ENCODE measurements at regions not wholly inside any gene's neighbourhood (a gene's known extent, or its start where the extent isn't known, plus 50 kb on each side); places are given as distances from the start of the nearest gene placed in this dataset.
"Not testable (repeated sequence)": the region's sequence is repeated elsewhere in the genome, so short reads cannot be mapped to it uniquely, and the experiment has no call there.

DNA sequence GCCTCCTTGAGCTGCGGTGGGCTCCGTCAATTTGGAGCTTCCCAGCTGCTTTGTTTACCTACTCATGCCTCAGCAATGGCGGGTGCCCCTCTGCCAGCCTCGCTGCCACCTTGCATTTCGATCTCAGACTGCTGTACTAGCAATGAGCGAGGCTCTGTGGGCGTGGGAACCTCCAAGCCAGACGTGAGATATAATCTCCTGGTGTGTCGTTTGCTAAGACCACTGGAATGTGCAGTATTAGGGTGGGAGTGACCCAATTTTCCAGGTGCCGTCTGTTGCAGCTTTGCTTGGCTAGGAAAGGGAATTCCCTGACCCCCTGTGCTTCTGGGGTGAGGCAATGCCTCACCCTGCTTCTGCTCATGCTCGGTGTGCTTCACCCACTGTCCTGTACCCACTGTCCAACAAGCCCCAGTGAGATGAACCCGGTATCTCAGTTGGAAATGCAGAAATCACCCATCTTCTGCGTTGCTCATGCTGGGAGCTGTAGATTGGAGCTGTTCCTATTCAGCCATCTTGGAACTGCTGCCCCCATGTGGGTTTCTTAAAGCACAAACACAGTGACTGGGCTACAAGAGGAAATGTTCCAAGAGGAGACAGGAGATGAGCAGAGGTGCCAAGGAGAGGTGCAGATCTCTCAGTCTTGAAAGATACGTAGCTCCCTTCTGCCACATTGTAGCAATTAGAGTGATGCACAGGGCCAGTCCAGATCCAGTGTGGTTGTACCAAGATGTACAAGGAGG lies 193.0 kb upstream of the IGFBP7 start:
- H3K4me1 ChIP-seq: no peaks in the 10 kb centered on the region
- DNase-seq: peak in 1 of 2 experiments; percentile 20
- no peaks in the 10 kb centered on the region for H3K27me3 ChIP-seq
- no peaks in the 10 kb centered on the region for H3K9me3 ChIP-seq (replicated peaks)
- no peaks in the 10 kb centered on the region for H3K36me3 ChIP-seq
- H3K4me3 ChIP-seq: no peak overlapping the region
- no peak overlapping the region for H3K27ac ChIP-seq

DNA sequence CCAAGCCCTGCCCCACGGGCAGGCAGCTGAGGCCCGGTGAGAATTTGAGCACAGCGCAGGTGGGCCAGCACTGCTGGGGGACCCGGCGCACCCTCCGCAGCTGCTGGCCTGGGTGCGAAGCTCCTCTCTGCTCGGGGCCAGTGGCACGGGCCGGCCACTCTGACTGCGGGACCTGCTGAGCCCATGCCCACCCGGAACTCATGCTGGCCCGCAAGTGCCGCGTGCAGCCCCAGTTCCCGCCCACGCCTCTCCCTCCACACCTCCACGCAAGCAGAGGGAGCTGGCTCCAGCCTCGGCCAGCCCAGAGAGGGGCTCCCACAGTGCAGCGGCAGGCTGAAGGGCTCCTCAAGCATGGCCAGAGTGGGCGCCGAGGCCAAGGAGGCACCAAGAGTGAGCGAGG lies 190.1 kb upstream of the IGFBP7 start:
- not testable (repeated sequence) for DNase-seq; H3K9me3 ChIP-seq (replicated peaks); H3K4me3 ChIP-seq; H3K27ac ChIP-seq; H3K4me1 ChIP-seq; H3K36me3 ChIP-seq; H3K27me3 ChIP-seq

DNA sequence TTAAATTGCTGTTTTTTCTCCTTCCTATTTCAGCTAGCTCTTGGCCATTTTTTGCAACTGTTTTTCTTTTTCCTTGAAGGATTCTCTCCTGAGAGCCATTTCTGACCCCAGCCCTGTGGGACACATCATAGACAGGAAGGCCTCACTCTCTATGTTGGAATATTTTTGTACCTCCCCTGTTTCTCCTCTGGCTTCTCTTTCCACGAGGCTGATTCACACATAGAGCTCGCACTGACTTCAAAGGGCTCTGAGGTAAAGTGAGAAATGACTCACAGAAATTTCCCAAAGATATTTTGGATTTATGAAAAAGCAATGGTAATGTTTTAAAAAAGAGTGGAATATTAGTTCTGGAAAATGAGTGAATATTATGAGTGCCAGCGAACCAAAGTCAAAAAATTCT lies 181.7 kb upstream of the IGFBP7 start:
- DNase-seq: no peak
- Histone ChIP-seq H3K36me3 (no peaks in the 10 kb centered on the region), H3K27ac (no peak overlapping the region), H3K27me3 (no peaks in the 10 kb centered on the region), H3K4me3 (no peak overlapping the region), H3K4me1 (no peaks in the 10 kb centered on the region), H3K9me3 (replicated peaks) (no peaks in the 10 kb centered on the region)

DNA sequence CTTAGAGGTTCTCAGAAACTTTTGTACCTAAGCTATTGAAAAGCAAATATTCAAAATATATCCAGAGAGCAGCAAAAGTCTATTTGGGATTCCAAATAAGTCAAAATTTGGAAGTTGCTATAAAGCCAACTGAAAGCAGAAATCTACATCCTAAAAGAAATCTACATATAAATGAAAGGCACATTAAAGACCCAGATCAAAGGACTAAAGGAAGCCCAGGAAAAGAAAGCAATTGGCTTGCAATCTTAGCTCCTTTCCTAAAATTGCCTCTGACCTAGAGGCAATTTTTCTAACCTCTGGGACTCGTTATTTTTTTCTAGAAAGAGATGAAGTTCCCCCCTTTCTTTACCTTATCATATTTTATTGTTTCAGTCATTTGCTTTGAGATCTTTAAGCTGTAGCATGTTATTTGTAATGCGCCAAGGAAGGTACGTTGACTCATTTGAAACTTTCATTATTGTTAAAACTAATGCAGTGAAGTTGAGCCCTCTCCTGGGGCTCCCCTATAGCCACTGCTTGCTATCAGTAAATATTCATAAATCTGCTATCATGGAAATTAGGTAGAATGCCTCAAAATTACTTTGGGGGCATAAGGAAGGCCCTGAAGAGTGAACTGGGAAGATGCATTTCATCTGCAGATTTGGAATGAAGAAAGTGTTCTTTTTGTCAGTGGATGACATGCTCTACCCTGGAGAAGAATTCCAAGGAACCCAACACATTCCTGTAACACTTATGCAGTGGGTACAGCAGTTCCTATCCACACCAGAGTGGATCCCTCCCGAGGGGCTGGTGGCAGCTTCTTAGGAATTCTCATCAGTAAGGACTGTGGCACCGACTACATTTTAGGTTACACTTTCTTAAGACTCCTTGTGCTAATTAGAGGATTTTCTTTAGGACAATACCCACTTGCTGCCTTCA lies 177.8 kb upstream of the IGFBP7 start:
- no peaks in the 10 kb centered on the region for H3K9me3 ChIP-seq (replicated peaks)
- DNase-seq: no peak
- H3K4me3 ChIP-seq: no peak overlapping the region
- no peaks in the 10 kb centered on the region for H3K4me1 ChIP-seq
- no peaks in the 10 kb centered on the region for H3K27me3 ChIP-seq
- no peaks in the 10 kb centered on the region for H3K36me3 ChIP-seq
- H3K27ac ChIP-seq: no peak overlapping the region

DNA sequence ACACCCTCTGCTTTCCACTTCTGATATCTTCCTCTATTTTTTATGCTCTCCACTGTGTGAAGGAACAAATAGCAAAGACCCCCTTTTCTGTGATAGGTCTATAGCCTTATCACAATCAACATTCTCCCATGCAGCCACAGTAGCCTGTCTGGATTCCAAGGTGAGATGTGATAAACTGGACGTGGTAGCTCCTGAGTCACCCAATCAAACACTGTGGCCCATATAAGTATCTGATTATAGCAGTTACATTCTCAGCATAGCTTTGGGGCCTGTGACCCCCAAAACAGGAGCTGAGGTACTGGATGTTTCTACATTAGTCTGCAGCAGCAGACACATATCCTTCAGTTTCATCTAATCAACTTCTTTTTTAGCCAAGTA lies 172.7 kb upstream of the IGFBP7 start:
- Histone ChIP-seq H3K4me3 (no peak overlapping the region), H3K36me3 (no peaks in the 10 kb centered on the region), H3K27ac (no peak overlapping the region), H3K4me1 (no peaks in the 10 kb centered on the region), H3K27me3 (no peaks in the 10 kb centered on the region), H3K9me3 (replicated peaks) (no peaks in the 10 kb centered on the region)
- DNase-seq: no peak

DNA sequence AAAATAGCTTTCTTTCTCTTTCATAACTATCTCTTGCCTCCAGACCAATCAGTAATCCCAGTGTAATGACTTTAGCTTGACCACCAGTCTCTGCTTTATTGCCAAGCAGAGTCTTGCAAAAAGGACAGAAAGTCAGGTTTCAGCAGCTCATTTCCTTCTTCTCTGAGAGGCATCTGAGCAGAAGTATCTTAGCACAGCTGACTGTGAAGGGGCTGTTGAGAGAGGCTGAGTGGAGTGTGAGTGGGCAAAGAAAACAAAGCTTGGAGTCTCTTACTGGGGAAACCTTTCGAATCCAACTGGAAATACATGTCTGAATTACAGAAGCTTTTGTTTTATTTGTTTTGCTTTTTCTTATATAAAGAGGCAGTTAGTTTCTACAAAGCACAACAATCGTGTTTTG lies 170.3 kb upstream of the IGFBP7 start:
- Histone ChIP-seq H3K27me3 (no peaks in the 10 kb centered on the region), H3K9me3 (replicated peaks) (no peaks in the 10 kb centered on the region), H3K36me3 (no peaks in the 10 kb centered on the region), H3K4me3 (no peak overlapping the region), H3K4me1 (no peaks in the 10 kb centered on the region), H3K27ac (no peak overlapping the region)
- no peak for DNase-seq

DNA sequence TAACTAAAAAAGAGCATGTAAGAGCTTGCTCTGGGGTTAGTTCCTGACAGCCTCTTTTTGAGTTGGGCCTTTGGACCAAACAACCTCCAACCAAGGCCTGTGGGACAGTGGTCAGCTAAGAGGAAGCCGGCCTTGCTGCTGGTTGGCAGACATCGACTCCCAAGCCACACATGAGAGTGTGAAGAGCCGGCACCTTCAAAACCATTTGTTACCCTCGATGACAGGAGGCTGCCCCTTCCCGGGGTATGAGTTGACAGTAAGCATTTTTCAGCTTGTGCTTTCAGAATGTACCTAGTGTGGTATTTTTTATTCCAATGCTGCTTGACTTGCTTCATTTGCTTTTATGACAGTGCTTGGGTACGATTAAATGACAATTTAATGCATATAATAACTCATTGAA lies 168.6 kb upstream of the IGFBP7 start:
- no peaks in the 10 kb centered on the region for H3K36me3 ChIP-seq
- H3K4me1 ChIP-seq: no peaks in the 10 kb centered on the region
- no peak overlapping the region for H3K27ac ChIP-seq
- H3K9me3 ChIP-seq (replicated peaks): no peaks in the 10 kb centered on the region
- 0 out of 2 replicates have a peak, but pooled peaks cover 4% of the 10 kb centered on the region for H3K27me3 ChIP-seq
- no peak for DNase-seq
- H3K4me3 ChIP-seq: no peak overlapping the region

DNA sequence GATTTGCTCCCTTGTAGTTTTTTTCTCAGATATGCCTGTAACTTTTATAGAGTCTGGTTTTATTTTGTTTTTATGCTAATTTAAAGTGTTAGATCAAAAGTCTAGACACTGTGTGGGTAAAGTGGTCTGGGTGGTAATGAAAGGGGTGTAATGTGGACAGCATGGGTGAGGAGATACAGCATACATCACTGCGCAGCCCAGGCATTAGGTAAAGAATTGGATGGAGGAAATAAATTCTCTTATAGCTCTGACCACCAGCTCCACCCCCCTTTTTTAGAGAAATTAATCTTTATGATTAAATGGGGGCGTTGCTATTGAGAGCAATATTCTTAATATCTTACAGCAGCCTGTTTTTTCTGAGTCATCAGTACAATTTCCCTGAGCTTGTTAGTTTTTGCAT lies 163.9 kb upstream of the IGFBP7 start:
- Histone ChIP-seq H3K4me1 (no peaks in the 10 kb centered on the region), H3K27ac (no peak overlapping the region), H3K9me3 (replicated peaks) (no peaks in the 10 kb centered on the region), H3K27me3 (0 out of 2 replicates have a peak, but pooled peaks cover 4% of the 10 kb centered on the region), H3K4me3 (no peak overlapping the region), H3K36me3 (no peaks in the 10 kb centered on the region)
- DNase-seq: no peak

DNA sequence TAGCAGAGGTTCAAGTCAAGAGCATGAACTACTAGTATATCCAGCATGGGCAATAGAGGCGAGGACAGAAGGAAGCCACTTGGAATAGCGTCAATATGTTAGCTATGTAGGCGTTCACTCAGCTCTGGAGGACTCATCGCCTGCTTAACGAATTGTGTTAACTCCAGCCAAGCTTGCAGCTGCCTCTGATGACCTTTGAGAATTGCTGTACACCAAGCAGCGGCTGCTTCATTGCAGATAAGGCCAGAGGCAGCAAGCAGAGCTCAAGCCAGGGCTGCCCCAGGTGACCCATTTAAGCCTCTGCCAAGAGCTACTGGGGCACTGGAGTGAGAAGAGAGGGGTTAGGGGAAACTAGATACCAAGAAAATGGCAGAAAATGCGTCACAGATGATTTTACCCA lies 160.2 kb upstream of the IGFBP7 start:
- Histone ChIP-seq H3K4me1 (no peaks in the 10 kb centered on the region), H3K36me3 (no peaks in the 10 kb centered on the region), H3K4me3 (no peak overlapping the region), H3K27me3 (0 out of 2 replicates have a peak, but pooled peaks cover 4% of the 10 kb centered on the region), H3K9me3 (replicated peaks) (no peaks in the 10 kb centered on the region), H3K27ac (no peak overlapping the region)
- DNase-seq: peak in 1 of 2 experiments; percentile 13

DNA sequence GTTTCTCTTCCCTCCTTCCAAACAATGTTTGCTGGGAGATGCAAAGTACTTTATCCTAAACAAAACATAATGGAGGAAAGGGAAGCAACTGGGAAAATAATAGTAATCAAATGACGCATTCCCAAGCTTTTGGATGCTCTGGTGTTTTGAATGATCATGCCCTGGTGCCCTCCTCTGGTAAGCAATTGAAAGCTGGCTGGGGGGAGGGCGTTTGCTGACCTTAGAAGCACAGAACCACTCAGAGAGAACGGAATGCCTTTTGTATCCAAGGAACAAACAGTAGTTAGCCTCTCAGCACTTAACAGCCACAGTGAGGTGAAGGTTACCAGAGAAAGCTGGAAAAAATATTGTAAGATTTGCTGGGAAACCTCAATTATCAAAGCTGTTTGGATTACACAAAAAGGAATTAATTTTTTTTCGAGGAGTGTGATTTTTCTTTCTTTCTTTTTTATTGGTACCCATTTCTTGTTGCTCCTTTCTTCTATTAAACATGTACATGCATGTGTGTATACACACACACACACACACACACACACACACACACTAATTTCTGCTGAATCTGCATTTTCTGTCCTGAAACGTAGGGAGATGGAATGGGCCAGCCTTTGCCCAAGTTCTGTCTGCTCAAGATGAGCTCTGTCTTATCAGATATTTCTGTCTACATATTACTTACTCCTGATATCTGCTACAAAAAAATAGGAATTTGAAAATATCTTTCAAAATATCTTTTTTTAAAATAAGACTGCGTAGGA lies 155.8 kb upstream of the IGFBP7 start:
- no peaks in the 10 kb centered on the region for H3K4me1 ChIP-seq
- DNase-seq: no peak
- H3K27me3 ChIP-seq: no peaks in the 10 kb centered on the region
- no peak overlapping the region for H3K4me3 ChIP-seq
- no peaks in the 10 kb centered on the region for H3K9me3 ChIP-seq (replicated peaks)
- no peak overlapping the region for H3K27ac ChIP-seq
- no peaks in the 10 kb centered on the region for H3K36me3 ChIP-seq

DNA sequence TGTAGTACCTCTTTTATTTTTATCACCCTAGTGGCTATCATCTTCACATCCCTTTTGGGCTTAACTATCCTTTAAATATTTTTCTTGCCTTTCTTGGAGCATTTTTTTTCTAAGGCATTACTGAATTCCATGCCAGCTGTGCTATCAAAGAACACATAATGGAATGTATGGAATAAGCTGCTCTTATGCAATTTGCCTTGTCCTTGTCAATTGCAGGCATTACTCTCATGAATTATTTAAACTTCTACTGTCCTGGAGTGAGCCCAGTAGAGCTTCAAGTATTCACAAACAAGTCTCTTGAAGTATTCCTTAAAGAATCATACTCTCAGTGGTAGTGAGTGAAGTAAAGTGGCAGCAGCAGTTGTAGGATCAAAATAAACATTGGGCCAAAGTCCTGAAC lies 144.6 kb upstream of the IGFBP7 start:
- Histone ChIP-seq H3K27me3 (no peaks in the 10 kb centered on the region), H3K4me3 (no peak overlapping the region), H3K27ac (no peak overlapping the region), H3K9me3 (replicated peaks) (no peaks in the 10 kb centered on the region), H3K4me1 (no peaks in the 10 kb centered on the region), H3K36me3 (no peaks in the 10 kb centered on the region)
- DNase-seq: no peak

DNA sequence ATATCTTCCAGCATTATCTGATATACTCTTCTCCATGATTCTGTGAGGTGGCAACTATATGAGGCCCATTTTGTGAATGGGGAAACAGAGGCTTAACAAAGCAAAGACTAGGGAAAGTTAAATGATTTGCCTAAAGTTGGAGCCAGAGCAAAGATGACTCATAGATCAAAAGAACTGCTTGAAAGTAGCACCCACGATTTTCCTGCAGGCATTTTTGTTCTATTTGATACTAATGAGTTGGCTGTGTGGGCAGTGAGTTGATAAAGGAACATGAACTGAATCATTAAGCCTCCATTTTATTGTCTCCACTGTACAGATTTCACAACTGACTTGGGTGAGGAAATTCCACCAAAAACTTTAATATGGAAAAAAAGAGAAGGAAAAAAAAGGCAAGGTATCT lies 138.9 kb upstream of the IGFBP7 start:
- Histone ChIP-seq H3K27me3 (no peaks in the 10 kb centered on the region), H3K27ac (no peak overlapping the region), H3K4me3 (no peak overlapping the region), H3K36me3 (no peaks in the 10 kb centered on the region), H3K4me1 (no peaks in the 10 kb centered on the region), H3K9me3 (replicated peaks) (no peaks in the 10 kb centered on the region)
- DNase-seq: no peak

DNA sequence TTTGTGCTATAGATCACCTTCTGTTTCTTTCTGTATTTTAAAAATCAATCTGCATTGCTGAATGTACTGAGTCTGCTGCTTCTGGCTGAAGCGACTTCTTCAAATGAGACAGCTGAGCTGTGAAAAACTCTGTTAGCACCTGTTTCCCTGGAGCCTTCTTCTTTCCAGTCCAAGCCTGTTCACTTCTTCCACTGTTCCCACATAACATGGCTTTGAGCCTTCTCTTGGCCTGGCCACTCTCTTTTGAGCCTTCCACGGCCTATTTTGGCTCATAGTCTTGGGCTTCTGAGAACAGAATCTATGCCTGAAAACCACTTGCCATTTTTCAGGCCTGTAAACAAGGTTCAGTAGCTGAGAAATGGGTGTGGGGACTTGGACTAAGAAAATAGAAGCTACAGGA lies 132.9 kb upstream of the IGFBP7 start:
- no peak overlapping the region for H3K4me3 ChIP-seq
- H3K4me1 ChIP-seq: no peaks in the 10 kb centered on the region
- H3K27me3 ChIP-seq: no peaks in the 10 kb centered on the region
- H3K27ac ChIP-seq: no peak overlapping the region
- no peaks in the 10 kb centered on the region for H3K36me3 ChIP-seq
- no peaks in the 10 kb centered on the region for H3K9me3 ChIP-seq (replicated peaks)
- DNase-seq: no peak

DNA sequence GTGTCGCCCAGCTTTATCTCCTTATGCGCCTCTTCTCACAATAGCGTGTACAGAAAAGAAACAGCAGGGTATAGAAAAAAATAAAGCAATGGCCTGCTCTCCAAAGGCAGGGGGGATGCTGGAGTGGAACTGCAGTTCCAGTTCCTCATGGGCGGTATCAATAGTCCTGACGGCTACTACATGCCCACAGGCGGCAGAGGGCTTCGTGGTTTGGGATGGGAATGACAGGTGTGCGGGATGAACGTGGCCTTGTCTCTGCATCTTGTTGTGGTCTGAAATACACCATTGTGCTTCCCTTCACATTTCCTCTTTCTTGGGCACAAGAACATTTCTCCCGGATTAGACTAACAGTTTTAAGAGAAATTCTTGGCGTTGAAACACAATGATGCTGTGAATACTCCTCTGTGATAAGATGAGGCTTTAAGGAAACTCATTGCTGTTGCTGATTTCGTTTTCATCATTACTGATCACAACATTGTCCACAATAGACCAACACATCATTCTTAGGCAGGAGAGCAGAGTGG lies 124.1 kb upstream of the IGFBP7 start:
- Histone ChIP-seq H3K9me3 (replicated peaks) (no peaks in the 10 kb centered on the region), H3K27me3 (0 out of 2 replicates have a peak, but pooled peaks cover 3% of the 10 kb centered on the region), H3K36me3 (no peaks in the 10 kb centered on the region), H3K27ac (no peak overlapping the region), H3K4me1 (no peaks in the 10 kb centered on the region), H3K4me3 (no peak overlapping the region)
- peak; percentile 9 to 38 for DNase-seq

DNA sequence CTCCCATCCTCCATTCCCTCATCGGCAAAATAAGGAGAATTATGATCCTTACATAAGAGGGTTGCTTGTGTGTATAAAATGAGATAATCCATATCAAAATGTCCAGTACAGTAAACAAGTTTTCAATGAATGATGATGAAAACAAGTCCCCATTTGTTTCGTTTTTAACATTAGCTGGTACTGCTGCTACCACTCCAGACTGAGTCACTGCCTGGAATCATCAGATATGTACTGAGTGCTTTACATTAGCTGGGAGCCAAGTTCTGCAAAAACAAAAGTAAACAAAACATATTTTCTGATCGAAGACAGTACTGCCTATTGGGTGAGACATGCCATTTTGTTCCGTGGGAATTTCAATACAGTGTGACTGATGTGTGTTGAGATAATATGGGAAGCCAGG lies 123.2 kb upstream of the IGFBP7 start:
- Histone ChIP-seq H3K36me3 (no peaks in the 10 kb centered on the region), H3K4me3 (no peak overlapping the region), H3K27ac (no peak overlapping the region), H3K9me3 (replicated peaks) (no peaks in the 10 kb centered on the region), H3K4me1 (no peaks in the 10 kb centered on the region), H3K27me3 (0 out of 2 replicates have a peak, but pooled peaks cover 3% of the 10 kb centered on the region)
- DNase-seq: no peak
